ENCODE measurements at regions not wholly inside any gene's neighbourhood (a gene's known extent, or its start where the extent isn't known, plus 50 kb on each side); places are given as distances from the start of the nearest gene placed in this dataset.

GRCh38 chr4:106451091-106451490 is 82.5 kb upstream of the GIMD1 start:
- no peak for TF ChIP-seq TCF12 (IDR thresholded peaks at IDR 0.05; ENCODE audit: low read depth)
- TF ChIP-seq FOXM1 (IDR thresholded peaks at IDR 0.05; ENCODE audit: borderline replicate concordance, low read depth), result no peak
- TF ChIP-seq REST (IDR thresholded peaks at IDR 0.05; ENCODE audit: low read depth), result no peak

All from Ishikawa (cell line).